Retina (tissue), 1 donor: ENCODE measurements at regions not wholly inside any gene's neighbourhood (a gene's known extent, or its start where the extent isn't known, plus 50 kb on each side); places are given as distances from the start of the nearest gene placed in this dataset.

Source experiments
- DNase-seq: peaks from one replicate; pipeline ENCODE4 v3.0.0-alpha.2; 2016

DNA sequence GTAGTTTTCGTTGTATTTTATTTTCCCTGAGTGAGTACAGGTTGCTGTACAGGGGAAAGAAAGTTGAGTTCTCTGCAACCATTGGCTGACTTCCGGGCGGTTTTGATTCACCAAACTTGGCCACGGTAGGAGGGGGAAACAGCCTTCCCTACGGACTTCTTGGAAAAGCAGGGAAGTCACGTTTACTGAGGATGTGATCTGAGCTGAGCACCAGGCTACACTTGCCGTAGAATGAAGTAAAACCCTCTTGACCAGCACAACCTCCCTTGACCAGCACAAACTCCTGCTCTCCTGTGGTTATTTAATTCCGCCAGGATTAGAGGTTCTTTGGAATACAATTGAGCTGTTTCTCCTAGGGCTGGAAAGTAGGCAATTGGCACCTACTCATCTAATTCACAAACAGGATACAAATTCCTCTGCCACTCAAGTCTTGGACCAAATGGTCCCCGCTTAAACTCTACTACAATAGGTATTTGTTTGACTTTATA, 242.0 kb upstream of the RBFOX1 start:
- no peak for DNase-seq

- no peak for DNase-seq
These were observed 242.9 kb upstream of the RBFOX1 start for GRCh38 chr16:7089751-7090150.

DNA sequence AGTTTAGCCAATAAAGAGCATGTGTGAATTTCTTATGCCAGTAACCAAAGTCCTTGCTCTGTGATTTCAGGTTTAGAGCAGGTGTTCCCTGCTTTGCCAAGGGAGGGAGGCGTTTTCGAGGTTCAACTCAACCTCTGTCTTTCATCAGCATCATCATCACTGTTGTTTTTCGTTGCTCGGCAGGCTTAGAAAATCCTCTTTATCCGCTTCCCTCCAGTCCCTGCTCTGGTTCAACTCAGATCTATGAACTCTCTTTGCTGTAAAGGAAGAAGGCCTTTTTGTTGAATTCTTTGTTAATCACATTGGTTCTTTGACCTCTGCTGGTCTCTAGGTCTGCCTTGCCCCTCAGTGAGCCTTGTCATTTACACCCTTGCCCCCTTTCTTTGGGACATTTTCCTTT, 243.9 kb upstream of the RBFOX1 start:
- DNase-seq: no peak

DNA sequence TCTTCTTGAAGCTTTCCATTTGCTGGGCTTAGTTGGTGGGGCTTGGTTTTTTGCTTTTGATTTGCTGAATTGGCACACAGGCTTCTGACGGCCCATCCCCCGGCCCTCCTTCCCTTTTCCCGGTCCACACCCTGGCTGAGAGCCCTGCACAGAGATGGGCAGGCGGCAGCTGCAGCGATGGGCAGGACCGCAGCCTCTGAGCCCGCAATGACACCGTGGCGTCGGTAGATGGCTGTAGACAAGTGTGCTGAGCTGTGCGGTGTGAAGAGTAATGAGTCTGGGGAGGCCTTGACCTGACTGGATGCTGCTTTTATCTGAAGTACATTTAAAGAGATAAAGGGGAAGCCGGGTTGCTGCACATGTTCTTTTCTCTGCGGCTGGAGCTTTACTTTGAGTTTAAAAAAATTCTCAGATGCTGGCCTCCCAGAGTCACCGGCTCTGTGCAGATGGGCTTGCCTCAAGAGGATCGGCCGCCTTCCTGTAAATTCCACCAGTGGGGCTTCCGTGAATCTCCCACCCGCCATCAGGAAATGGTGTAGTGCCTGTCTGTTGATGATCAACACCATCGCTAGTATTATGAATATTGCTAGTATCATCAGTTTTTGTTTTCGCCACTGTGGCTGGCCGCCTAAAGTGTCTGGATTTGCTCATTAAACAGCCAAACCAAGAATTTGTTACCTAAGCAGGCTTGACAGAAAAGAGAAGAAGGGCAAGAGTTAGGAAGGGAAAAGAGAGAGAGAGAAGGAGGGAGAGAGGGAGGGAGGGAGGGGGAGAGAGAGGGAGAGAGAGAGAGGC, 245.6 kb upstream of the RBFOX1 start:
- peak; percentile 82 for DNase-seq

- DNase-seq: no peak
These were observed 246.9 kb upstream of the RBFOX1 start for GRCh38 chr16:7085776-7086175.

- DNase-seq: no peak
These were observed 249.5 kb upstream of the RBFOX1 start for GRCh38 chr16:7083096-7083495.

DNA sequence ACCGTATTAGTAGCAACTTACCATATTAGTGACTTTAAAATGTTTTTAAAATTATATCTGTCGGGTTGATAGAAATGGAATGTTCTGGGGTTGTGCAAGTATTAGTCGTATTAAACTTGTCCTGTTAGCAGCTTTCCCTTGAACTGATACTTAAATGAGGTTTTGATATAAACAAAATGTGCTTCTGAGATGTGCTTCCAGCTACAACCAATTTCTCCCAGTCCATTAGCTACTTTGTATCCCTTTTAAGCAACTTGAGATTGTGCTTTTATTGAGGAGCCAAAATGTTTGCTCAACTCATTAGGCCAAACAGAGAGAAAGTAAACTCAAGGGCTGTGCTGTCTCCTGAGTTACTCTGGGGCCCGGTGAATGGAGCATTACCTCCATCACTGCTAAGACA, 255.0 kb upstream of the RBFOX1 start:
- DNase-seq: no peak

GRCh38 chr16:7074715-7075114, 257.9 kb upstream of the RBFOX1 start:
- DNase-seq: no peak

- DNase-seq: no peak
These were observed 275.2 kb upstream of the RBFOX1 start for GRCh38 chr16:7057458-7057857.

- DNase-seq: no peak
These were observed 277.2 kb upstream of the RBFOX1 start for GRCh38 chr16:7055443-7055842.

GRCh38 chr16:7051591-7052349, 280.9 kb upstream of the RBFOX1 start:
- no peak for DNase-seq

DNA sequence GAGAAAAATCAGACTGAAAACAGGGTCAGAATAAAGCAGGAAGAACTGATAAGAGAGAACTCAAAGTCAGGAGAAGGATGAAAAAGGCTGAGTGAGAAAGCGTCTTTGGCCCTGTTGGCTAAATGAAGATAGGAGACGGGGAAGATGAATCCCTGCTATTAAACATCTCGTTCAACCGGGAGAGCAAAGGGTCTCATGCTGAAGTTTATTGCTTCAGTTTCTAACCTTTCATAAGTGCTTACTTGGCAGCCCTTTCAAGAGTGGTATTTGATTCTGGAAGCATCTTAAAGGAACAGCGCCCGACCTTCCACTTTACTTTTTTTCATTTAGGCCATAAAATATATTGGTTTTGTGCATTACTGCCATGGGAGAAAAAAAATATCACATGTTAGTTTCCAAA, 288.3 kb upstream of the RBFOX1 start:
- DNase-seq: no peak

- DNase-seq: no peak
These were observed 294.2 kb upstream of the RBFOX1 start for GRCh38 chr16:7038475-7038874.

- no peak for DNase-seq
These were observed 295.1 kb upstream of the RBFOX1 start for GRCh38 chr16:7037495-7037894.

- no peak for DNase-seq
These were observed 301.6 kb upstream of the RBFOX1 start for GRCh38 chr16:7031031-7031430.

GRCh38 chr16:7027401-7027800, 305.2 kb upstream of the RBFOX1 start:
- no peak for DNase-seq

GRCh38 chr16:7026639-7027038, 306.0 kb upstream of the RBFOX1 start:
- no peak for DNase-seq

DNA sequence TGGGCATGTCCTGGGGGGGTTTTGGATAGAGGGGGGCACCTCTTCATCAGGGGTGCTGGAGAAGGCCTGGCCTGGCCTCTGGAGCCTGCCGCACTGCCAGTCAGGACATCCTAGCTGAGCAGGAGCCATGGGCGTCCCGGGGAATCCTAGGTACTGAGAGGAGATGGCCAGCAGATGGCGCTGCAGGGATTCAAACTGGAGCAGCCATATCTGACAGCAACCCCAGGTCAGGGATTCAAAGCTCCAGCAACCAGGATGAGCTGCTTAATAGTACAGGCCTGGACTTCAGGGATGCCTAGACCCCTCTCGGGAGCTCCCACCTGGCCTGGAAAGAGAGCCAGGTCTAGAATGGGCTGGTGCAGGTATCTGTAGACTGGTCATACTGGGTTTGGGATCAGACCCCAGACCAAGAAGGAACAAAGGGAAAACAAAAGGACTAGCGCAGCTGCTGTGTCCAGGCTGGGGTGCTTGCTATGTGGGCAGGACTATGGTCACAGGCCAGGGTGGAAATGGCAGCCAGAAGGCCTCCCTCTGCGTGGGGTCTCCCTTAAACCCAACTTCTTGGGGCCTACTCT, 306.9 kb upstream of the RBFOX1 start:
- peak; percentile 88 for DNase-seq

DNA sequence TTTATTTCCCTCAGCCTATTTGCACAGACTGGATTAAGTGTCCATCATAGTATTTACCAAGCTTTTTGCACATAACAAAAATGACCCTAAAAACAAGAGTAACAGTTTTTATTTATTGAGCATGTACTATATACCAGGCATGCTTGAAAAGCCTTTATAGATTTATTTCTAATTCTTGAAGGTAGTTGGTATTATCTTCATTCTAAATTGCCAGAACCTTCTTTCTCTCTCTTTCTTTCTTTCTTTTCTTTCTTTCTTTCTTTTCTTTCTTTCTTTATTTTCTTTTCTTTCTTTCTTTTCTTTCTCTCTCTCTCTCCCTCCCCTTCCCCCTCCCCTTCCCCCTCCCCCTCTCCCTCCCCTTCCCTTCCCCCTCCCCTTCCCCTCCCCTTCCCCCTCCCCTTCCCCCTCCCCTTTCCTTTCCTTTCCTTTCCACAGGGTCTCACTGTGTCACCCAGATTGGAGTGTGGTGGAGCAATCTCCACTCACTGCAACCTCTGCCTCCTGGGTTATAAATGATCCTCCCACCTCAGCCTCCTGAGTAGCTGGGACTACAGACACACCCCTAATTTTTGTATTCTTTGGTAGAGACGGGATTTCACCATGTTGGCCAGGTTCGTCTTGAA, 310.9 kb upstream of the RBFOX1 start:
- DNase-seq: no peak

DNA sequence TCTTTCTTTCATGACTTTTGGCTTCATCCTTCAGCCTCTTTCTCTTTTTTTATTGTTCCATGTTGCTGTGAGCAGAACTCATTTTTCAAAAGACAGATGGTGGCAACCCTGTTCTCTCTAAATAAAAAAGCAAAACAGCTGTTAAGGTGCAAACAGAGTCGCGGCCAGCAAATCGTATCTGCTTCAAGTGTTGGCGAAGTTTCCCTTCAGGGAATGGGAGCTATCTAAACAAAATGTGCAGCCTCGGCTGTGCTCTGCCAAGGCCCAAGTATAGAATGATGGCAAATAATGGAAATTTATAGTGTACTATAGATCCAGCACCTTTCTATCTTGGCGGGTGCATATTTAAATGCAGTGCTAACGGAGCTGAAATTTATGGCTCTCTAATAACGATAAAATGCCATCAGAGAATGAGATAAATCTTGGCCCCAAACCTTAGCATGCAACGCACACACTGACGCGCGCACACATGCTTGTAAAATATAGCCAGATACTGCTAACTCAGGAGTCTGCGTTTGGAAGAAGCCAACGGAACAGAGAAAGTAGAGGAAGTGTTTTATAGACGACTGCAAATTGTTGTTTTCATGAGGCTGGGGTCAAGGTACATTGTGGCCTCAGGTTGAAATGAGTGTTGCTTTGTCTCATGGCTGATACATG, 315.5 kb upstream of the RBFOX1 start:
- DNase-seq: no peak

- no peak for DNase-seq
These were observed 317.9 kb upstream of the RBFOX1 start for GRCh38 chr16:7014756-7015155.

DNA sequence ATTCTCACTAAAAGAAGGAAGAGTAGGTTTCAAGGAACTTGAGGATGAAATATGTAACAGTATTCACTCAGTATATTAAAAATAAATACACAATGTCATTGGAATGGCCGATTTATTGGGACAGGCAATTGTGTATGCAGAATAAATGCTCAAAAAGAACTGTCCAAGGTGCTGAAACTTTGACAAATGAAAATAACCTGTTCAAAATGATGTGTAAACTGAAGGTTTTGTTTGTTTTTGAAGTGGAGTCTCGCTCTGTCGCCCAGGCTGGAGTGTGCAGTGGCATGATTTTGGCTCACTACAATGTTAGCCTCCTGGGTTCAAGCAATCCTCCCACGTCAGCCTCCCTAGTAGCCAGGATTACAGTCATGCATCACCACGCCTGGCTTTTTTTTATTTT, 318.7 kb upstream of the RBFOX1 start:
- no peak for DNase-seq

- DNase-seq: no peak
These were observed 328.4 kb upstream of the RBFOX1 start for GRCh38 chr16:7004266-7004665.
